ENCODE measurements at regions not wholly inside any gene's neighbourhood (a gene's known extent, or its start where the extent isn't known, plus 50 kb on each side); places are given as distances from the start of the nearest gene placed in this dataset.

GRCh38 chr2:215728504-215729065, 284.8 kb downstream of the MREG start:
- intact Hi-C loops (cut with micrococcal nuclease; ENCODE audit: unreplicated experiment), result no loop called here
- BruUV-seq (replicated peaks), result no TSS peak
- Histone ChIP-seq H2AFZ (ENCODE audit: low read length) (no peak overlapping the region), H3K4me1 (ENCODE audit: insufficient read depth, low read length) (peaks cover 47% of the 10 kb centered on the region), H4K20me1 (ENCODE audit: insufficient read depth, low read length) (no peaks in the 10 kb centered on the region), H3K27ac (ENCODE audit: extremely low read length, insufficient read depth, low read length) (peak overlapping the region; percentile 8), H3K79me2 (ENCODE audit: insufficient read depth, low read length) (no peaks in the 10 kb centered on the region), H3K36me3 (replicated peaks in 1 of 2; ENCODE audit: control insufficient read depth in 1 of 2, insufficient read depth in 2 of 2, low read length in 2 of 2) (no peaks in the 10 kb centered on the region), H3K27me3 (ENCODE audit: control insufficient read depth in 1 of 2, insufficient read depth in 2 of 2, low read length in 2 of 2) (no peaks in the 10 kb centered on the region), H3K9ac (ENCODE audit: insufficient read depth, low read depth, low read length) (no peak overlapping the region), H3K4me2 (ENCODE audit: low read depth, low read length) (no peak overlapping the region), H3K4me3 (replicated peaks in 1 of 3; ENCODE audit: insufficient read depth in 1 of 3, low read depth in 2 of 3, low read length in 3 of 3) (no peak overlapping the region), H3K9me3 (ENCODE audit: low read length) (no peaks in the 10 kb centered on the region)
- in situ Hi-C loops (cut with HindIII; ENCODE audit: extremely low pct_ligation_motif_present, low pct_unique_long_range_greater_than_20kb), result no loop called here
- no peak for FAIRE-seq
- peak; percentile 34 for DNase-seq (ENCODE audit: low spot score)
- ATAC-seq, result peak; percentile 38
- ChIA-PET CTCF (ENCODE audit: low intra/inter-chr PET ratio, low total read pairs) (no interaction called here), POLR2A (interaction anchor here (1.1 kb wide), 1 partner anchor 21 kb away, joined by 3 read pairs; no protein-coding TSS in a partner anchor)
- 48% methylated on average over 2 of the region's 2 CpGs for WGBS (ENCODE audit: low lambda C conversion rate)
- TF ChIP-seq ZFP62 (CRISPR knock-in tag; IDR thresholded peaks at IDR 0.05) (no peak), ARNT2 (CRISPR knock-in tag; IDR thresholded peaks at IDR 0.05; ENCODE audit: low read depth) (0 out of 2 replicates have a peak, but pooled peaks have one; percentile 19), SMYD3 (CRISPR knock-in tag; IDR thresholded peaks at IDR 0.05) (0 out of 2 replicates have a peak, but pooled peaks have one; percentile 29)
- TF ChIP-seq, protein P1, sequence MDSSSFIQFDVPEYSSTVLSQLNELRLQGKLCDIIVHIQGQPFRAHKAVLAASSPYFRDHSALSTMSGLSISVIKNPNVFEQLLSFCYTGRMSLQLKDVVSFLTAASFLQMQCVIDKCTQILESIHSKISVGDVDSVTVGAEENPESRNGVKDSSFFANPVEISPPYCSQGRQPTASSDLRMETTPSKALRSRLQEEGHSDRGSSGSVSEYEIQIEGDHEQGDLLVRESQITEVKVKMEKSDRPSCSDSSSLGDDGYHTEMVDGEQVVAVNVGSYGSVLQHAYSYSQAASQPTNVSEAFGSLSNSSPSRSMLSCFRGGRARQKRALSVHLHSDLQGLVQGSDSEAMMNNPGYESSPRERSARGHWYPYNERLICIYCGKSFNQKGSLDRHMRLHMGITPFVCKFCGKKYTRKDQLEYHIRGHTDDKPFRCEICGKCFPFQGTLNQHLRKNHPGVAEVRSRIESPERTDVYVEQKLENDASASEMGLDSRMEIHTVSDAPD (CRISPR knock-in tag; IDR thresholded peaks at IDR 0.05), result 0 out of 2 replicates have a peak, but pooled peaks have one; percentile 14

All from HepG2 (cell line).